GM21786 (cell line): ENCODE measurements at regions not wholly inside any gene's neighbourhood (a gene's known extent, or its start where the extent isn't known, plus 50 kb on each side); places are given as distances from the start of the nearest gene placed in this dataset.
"Not testable (repeated sequence)": the region's sequence is repeated elsewhere in the genome, so short reads cannot be mapped to it uniquely, and the experiment has no call there.

ENCODE experiments used
- ATAC-seq: cut with Tn5 transposase; IDR thresholded peaks from one replicate; pipeline ENCODE4 v1.9.1; 2021; ENCODE audit not compliant: unreplicated experiment

- ATAC-seq = no peak
Measured at GRCh38 chr12:74229671-74230070, 308.0 kb upstream of the ATXN7L3B start.

- ATAC-seq = no peak
Measured at GRCh38 chr12:74235342-74235741, 302.3 kb upstream of the ATXN7L3B start.

GRCh38 chr12:74241341-74241740 is 296.3 kb upstream of the ATXN7L3B start:
- ATAC-seq = no peak

GRCh38 chr12:74242088-74242487 is 295.5 kb upstream of the ATXN7L3B start:
- ATAC-seq = no peak

- ATAC-seq = no peak
Measured at GRCh38 chr12:74245458-74245857, 292.2 kb upstream of the ATXN7L3B start.

GRCh38 chr12:74250891-74251290 is 286.7 kb upstream of the ATXN7L3B start:
- no peak for ATAC-seq

- ATAC-seq = not testable (repeated sequence)
Measured at GRCh38 chr12:74253826-74254225, 283.8 kb upstream of the ATXN7L3B start.

- ATAC-seq = no peak
Measured at GRCh38 chr12:74254784-74255183, 282.9 kb upstream of the ATXN7L3B start.

GRCh38 chr12:74259199-74259598 is 278.4 kb upstream of the ATXN7L3B start:
- no peak for ATAC-seq

GRCh38 chr12:74264692-74265091 is 272.9 kb upstream of the ATXN7L3B start:
- no peak for ATAC-seq

- ATAC-seq = not testable (repeated sequence)
Measured at GRCh38 chr12:74269355-74269754, 268.3 kb upstream of the ATXN7L3B start.

GRCh38 chr12:74280156-74280655 is 257.4 kb upstream of the ATXN7L3B start:
- ATAC-seq = no peak

- ATAC-seq = not testable (repeated sequence)
Measured at GRCh38 chr12:74281401-74282180, 256.0 kb upstream of the ATXN7L3B start.

- ATAC-seq = no peak
Measured at GRCh38 chr12:74283646-74284045, 254.0 kb upstream of the ATXN7L3B start.

- no peak for ATAC-seq
Measured at GRCh38 chr12:74285773-74286172, 251.9 kb upstream of the ATXN7L3B start.

- ATAC-seq = no peak
Measured at GRCh38 chr12:74286254-74286653, 251.4 kb upstream of the ATXN7L3B start.

- ATAC-seq = no peak
Measured at GRCh38 chr12:74292351-74293194, 245.1 kb upstream of the ATXN7L3B start.

- ATAC-seq = no peak
Measured at GRCh38 chr12:74293689-74294131, 243.9 kb upstream of the ATXN7L3B start.

- no peak for ATAC-seq
Measured at GRCh38 chr12:74317078-74317601, 220.5 kb upstream of the ATXN7L3B start.

- ATAC-seq = no peak
Measured at GRCh38 chr12:74317741-74318140, 219.9 kb upstream of the ATXN7L3B start.

- no peak for ATAC-seq
Measured at GRCh38 chr12:74319886-74320285, 217.7 kb upstream of the ATXN7L3B start.

- ATAC-seq = no peak
Measured at GRCh38 chr12:74321381-74321780, 216.3 kb upstream of the ATXN7L3B start.
